Coronary artery (tissue), 2 donors: ENCODE measurements at regions not wholly inside any gene's neighbourhood (a gene's known extent, or its start where the extent isn't known, plus 50 kb on each side); places are given as distances from the start of the nearest gene placed in this dataset.

ENCODE experiments used
- DNase-seq: peaks from one replicate; pipeline ENCODE4 v3.0.0-alpha.2; 2017; ENCODE audit warnings: low spot score
- H3K27ac ChIP-seq, 2 donors: fragments of 200-600 bp; sonication (generic); one replicate each; pipeline ENCODE4 v1.5.1; 2016 to 2019
- H3K4me3 ChIP-seq: fragments of 200-600 bp; sonication (generic); 2 replicates; pipeline ENCODE4 v1.5.1; 2016; ENCODE audit warnings: mild to moderate bottlenecking, moderate library complexity
- CTCF ChIP-seq: fragments of 200-600 bp; sonication (generic); IDR thresholded peaks from one replicate; pipeline ENCODE4 v1.5.1; 2019; ENCODE audit warnings: antibody characterized with exemption

- Histone ChIP-seq H3K27ac (no peak overlapping the region), H3K4me3 (no peak overlapping the region)
- TF ChIP-seq CTCF, result no peak
- no peak for DNase-seq
Measured at GRCh38 chr13:104375614-104376013, 1309.4 kb upstream of the SLC10A2 start.

GRCh38 chr13:104372095-104372655, 1306.0 kb upstream of the SLC10A2 start:
- Histone ChIP-seq H3K4me3 (no peak overlapping the region), H3K27ac (no peak overlapping the region)
- no peak for DNase-seq
- TF ChIP-seq CTCF, result no peak

- Histone ChIP-seq H3K4me3 (no peak overlapping the region), H3K27ac (no peak overlapping the region)
- TF ChIP-seq CTCF, result no peak
- DNase-seq, result no peak
Measured at GRCh38 chr13:104365430-104365829, 1299.2 kb upstream of the SLC10A2 start.

- no peak for DNase-seq
- TF ChIP-seq CTCF, result no peak
- H3K4me3 ChIP-seq, result no peak overlapping the region
- no peak overlapping the region for H3K27ac ChIP-seq
Measured at GRCh38 chr13:104357672-104358354, 1291.6 kb upstream of the SLC10A2 start.

- no peak overlapping the region for H3K4me3 ChIP-seq
- no peak for DNase-seq
- no peak overlapping the region for H3K27ac ChIP-seq
- TF ChIP-seq CTCF, result no peak
Measured at GRCh38 chr13:104357174-104357573, 1291.0 kb upstream of the SLC10A2 start.

DNA sequence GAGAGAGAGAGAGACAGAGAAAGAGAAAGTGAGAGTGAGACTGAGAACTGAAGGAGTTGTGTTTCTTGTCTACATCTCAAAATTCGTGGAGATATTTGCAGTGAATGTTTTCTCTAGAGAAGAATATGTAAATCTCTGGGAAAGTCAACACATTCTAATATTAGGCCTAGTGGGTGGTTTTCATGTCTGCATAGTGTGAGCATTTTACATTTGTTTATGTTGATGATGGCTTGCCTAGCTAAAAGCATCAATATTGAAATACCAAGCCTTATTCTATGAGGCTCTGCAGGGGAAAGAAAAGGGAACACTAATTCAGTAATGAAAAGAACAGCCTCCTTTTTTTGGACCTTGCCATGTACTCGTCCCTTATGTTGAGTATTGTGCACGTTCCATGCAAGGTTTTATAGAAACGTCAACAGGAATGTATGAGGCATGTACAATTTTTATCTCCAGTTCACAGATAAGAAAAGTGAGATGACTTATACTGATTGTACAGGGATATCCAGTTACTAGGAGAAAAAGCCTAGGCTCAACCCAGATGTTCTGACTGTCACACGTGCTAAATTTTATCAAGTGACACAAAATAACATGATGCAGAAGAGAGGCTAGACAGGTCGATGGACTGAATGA, 1288.9 kb upstream of the SLC10A2 start:
- Histone ChIP-seq H3K4me3 (no peak overlapping the region), H3K27ac (no peak overlapping the region)
- no peak for TF ChIP-seq CTCF
- DNase-seq, result no peak

DNA sequence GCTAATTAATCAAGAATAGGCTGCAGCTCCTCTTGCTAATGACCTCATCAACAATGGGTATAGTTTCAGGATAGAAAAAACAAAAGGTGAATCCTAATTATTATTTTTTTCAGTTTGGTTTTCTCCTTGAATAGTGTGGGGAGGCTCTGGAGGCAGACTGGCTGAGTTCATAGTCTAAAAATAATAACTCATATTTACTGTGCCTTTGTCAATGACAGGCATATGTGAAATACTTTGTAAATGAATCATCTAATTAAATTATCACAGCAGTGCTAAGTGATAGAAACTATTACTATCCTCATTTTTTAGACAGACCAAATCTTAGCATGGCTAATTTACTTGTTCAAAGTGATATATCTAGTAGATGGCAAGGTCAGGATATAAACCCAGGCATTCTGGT, 1261.0 kb upstream of the SLC10A2 start:
- TF ChIP-seq CTCF, result no peak
- Histone ChIP-seq H3K4me3 (no peak overlapping the region), H3K27ac (no peak overlapping the region)
- DNase-seq, result no peak
